SK-N-SH (cell line): ENCODE measurements at regions not wholly inside any gene's neighbourhood (a gene's known extent, or its start where the extent isn't known, plus 50 kb on each side); places are given as distances from the start of the nearest gene placed in this dataset.

ENCODE experiments used
- CTCF ChIA-PET: fragments of 300-600, 350-600 bp; formaldehyde crosslinking; extraction: SDS; loops from one replicate; lab custom pipeline; 2021; lab: Yijun Ruan, JAX
- POLR2A ChIA-PET: fragments of 350-600 bp; sonication (Branson Sonifier 250); formaldehyde crosslinking; extraction: SDS; loops from one replicate; lab custom pipeline; 2020; ENCODE audit warnings: antibody characterized with exemption, inconsistent platforms; lab: Yijun Ruan, JAX
- DNase-seq: peaks from one replicate; pipeline ENCODE4 v3.0.0; 2012
- H2AFZ ChIP-seq: fragments of 200-600 bp; sonication (generic); 2 replicates; pipeline ENCODE4 v1.8.1; 2016; ENCODE audit warnings: antibody characterized with exemption, mild to moderate bottlenecking, low read depth
- H3F3A ChIP-seq: fragments of 200-600 bp; sonication (generic); replicated peaks from 2 replicates; pipeline ENCODE3; 2016; ENCODE audit warnings: antibody characterized with exemption, mild to moderate bottlenecking; ENCODE audit not compliant: insufficient read depth
- H3K27ac ChIP-seq, 2 experiments: fragments of 200-500 bp in 1 of 2; fragments of 200-600 bp in 1 of 2; sonication (Bioruptor generic) in 1 of 2; sonication (generic), shearing (Covaris generic) in 1 of 2; 2 replicates each; pipeline versions ENCODE4 v1.5.1 to v1.6.1; 2014 to 2016; ENCODE audit warnings: low read depth in 2 of 2, inconsistent platforms in 1 of 2, low read length in 1 of 2, mild to moderate bottlenecking in 1 of 2, mixed read lengths in 1 of 2
- H3K27me3 ChIP-seq: fragments of 200-600 bp; sonication (generic), shearing (Covaris generic); 2 replicates; pipeline ENCODE4 v1.6.1; 2016; ENCODE audit warnings: mixed run types; ENCODE audit not compliant: insufficient read depth
- H3K36me3 ChIP-seq, 2 experiments: fragments of 200-500 bp in 1 of 2; fragments of 200-600 bp in 1 of 2; sonication (Bioruptor generic) in 1 of 2; sonication (generic) in 1 of 2; replicated peaks in 1 of 2; 2 replicates each; pipeline versions ENCODE3 to v1.5.1; 2014 to 2016; ENCODE audit warnings: low read length in 1 of 2, mild to moderate bottlenecking in 1 of 2; ENCODE audit not compliant: insufficient read depth in 2 of 2, control insufficient read depth in 1 of 2
- H3K4me1 ChIP-seq, 2 experiments: fragments of 200-500 bp in 1 of 2; fragments of 200-600 bp in 1 of 2; sonication (Bioruptor generic) in 1 of 2; sonication (generic), shearing (Covaris generic) in 1 of 2; 2 replicates each; pipeline versions ENCODE4 v1.5.1 to v1.6.1; 2014 to 2016; ENCODE audit warnings: low read depth in 1 of 2, low read length in 1 of 2, mixed run types in 1 of 2; ENCODE audit not compliant: insufficient read depth in 2 of 2, control insufficient read depth in 1 of 2
- H3K4me2 ChIP-seq: fragments of 200-600 bp; sonication (generic), shearing (Covaris generic); 2 replicates; pipeline ENCODE4 v1.6.1; 2017; ENCODE audit warnings: mixed run types
- H3K4me3 ChIP-seq, 2 experiments: fragments of 200-500 bp in 1 of 2; fragments of 200-600 bp in 1 of 2; sonication (Bioruptor generic) in 1 of 2; sonication (generic), shearing (Covaris generic) in 1 of 2; 2 replicates each; pipeline versions ENCODE4 v1.5.1 to v1.8.1; 2014 to 2016; ENCODE audit warnings: low read depth in 2 of 2, inconsistent platforms in 1 of 2, low read length in 1 of 2, mild to moderate bottlenecking in 1 of 2, mixed read lengths in 1 of 2, moderate library complexity in 1 of 2
- H3K79me2 ChIP-seq: fragments of 200-600 bp; sonication (generic); 2 replicates; pipeline ENCODE4 v1.8.1; 2017; ENCODE audit warnings: mild to moderate bottlenecking; ENCODE audit not compliant: insufficient read depth
- H3K9ac ChIP-seq: fragments of 200-600 bp; sonication (generic); 2 replicates; pipeline ENCODE4 v1.6.1; 2017; ENCODE audit warnings: mixed run types
- H3K9me2 ChIP-seq: fragments of 200-600 bp; sonication (generic); 2 replicates; pipeline ENCODE4 v1.6.1; 2017; ENCODE audit warnings: mixed run types
- H3K9me3 ChIP-seq: fragments of 200-600 bp; sonication (generic); 2 replicates; pipeline ENCODE4 v1.6.1; 2017; ENCODE audit warnings: mixed run types, mild to moderate bottlenecking, moderate library complexity
- H4K20me1 ChIP-seq: fragments of 200-600 bp; sonication (generic); 2 replicates; pipeline ENCODE4 v1.6.1; 2017; ENCODE audit warnings: mild to moderate bottlenecking, mixed run types; ENCODE audit not compliant: insufficient read depth
- CTCF ChIP-seq: fragments of 200-600 bp; sonication (generic); IDR thresholded peaks from 2 replicates; pipeline ENCODE4 v1.6.1; 2017; ENCODE audit warnings: antibody characterized with exemption, mild to moderate bottlenecking, moderate library complexity
- EZH2phosphoT487 ChIP-seq: fragments of 200-600 bp; sonication (generic); IDR thresholded peaks from 2 replicates; pipeline ENCODE4 v1.6.1; 2017; ENCODE audit warnings: low read depth, mixed run types, mild to moderate bottlenecking, antibody characterized with exemption, moderate library complexity, borderline replicate concordance
- FOXJ3 ChIP-seq: sonication (generic); formaldehyde crosslinking; IDR thresholded peaks from 2 replicates; pipeline ENCODE4 v1.5.1; 2020; ENCODE audit warnings: mild to moderate bottlenecking, missing genetic modification reagents
- FOXM1 ChIP-seq: IDR thresholded peaks from 2 replicates; pipeline ENCODE4 v1.4.0; 2012; ENCODE audit warnings: low read depth, mild to moderate bottlenecking
- GATA2 ChIP-seq: sonication (generic); formaldehyde crosslinking; IDR thresholded peaks from 2 replicates; pipeline ENCODE4 v1.5.0; 2020; ENCODE audit warnings: mild to moderate bottlenecking, missing genetic modification reagents
- IRF3 ChIP-seq: fragments of 150-350 bp; IDR thresholded peaks from 2 replicates; pipeline ENCODE4 v1.6.1; 2016; ENCODE audit warnings: mild to moderate bottlenecking, low read depth, low read length
- MAX ChIP-seq: IDR thresholded peaks from 2 replicates; pipeline ENCODE4 v1.4.0; 2012; ENCODE audit warnings: low read depth
- MXI1 ChIP-seq: IDR thresholded peaks from 2 replicates; pipeline ENCODE4 v1.6.1; 2012; ENCODE audit warnings: mild to moderate bottlenecking, low read depth, low read length, improper control_type of control experiment
- RAD21 ChIP-seq: IDR thresholded peaks from 2 replicates; pipeline ENCODE4 v1.6.1; 2012; ENCODE audit warnings: mild to moderate bottlenecking, low read length
- REST ChIP-seq: IDR thresholded peaks from 2 replicates; pipeline ENCODE4 v1.6.1; 2012; ENCODE audit warnings: mild to moderate bottlenecking, low read depth, low read length, moderate library complexity
- RXRA ChIP-seq: IDR thresholded peaks from 2 replicates; pipeline ENCODE4 v1.4.0; 2012; ENCODE audit warnings: low read depth, mild to moderate bottlenecking, borderline replicate concordance
- SIN3A ChIP-seq: IDR thresholded peaks from 2 replicates; pipeline ENCODE4 v1.6.1; 2012; ENCODE audit warnings: low read depth, mild to moderate bottlenecking, low read length, moderate library complexity, borderline replicate concordance
- SMC3 ChIP-seq: IDR thresholded peaks from 2 replicates; pipeline ENCODE4 v1.6.1; 2012; ENCODE audit warnings: low read depth, low read length, improper control_type of control experiment
- TAF1 ChIP-seq: IDR thresholded peaks from 2 replicates; pipeline ENCODE4 v1.6.1; 2012; ENCODE audit warnings: low read depth, mild to moderate bottlenecking, low read length, moderate library complexity, borderline replicate concordance
- ZBTB33 ChIP-seq: IDR thresholded peaks from 2 replicates; pipeline ENCODE4 v1.4.0; 2012; ENCODE audit warnings: low read depth, borderline replicate concordance
- WGBS: methylation state at CpG from one replicate; pipeline ENCODE4 v1.1.6; 2017; ENCODE audit warnings: low lambda C conversion rate; 5-methylcytosine and 5-hydroxymethylcytosine counted together

GRCh38 chr22:47437110-47437509 lies 674.7 kb downstream of the TBC1D22A start:
- Histone ChIP-seq H3K9ac (no peak overlapping the region), H3K4me2 (no peak overlapping the region), H3K27me3 (no peaks in the 10 kb centered on the region), H3F3A (no peaks in the 10 kb centered on the region)
- no peak for TF ChIP-seq SIN3A
- TF ChIP-seq TAF1 = no peak
- no peak for TF ChIP-seq GATA2 (CRISPR knock-in tag)
- no peak for TF ChIP-seq REST
- TF ChIP-seq RAD21 = no peak
- TF ChIP-seq CTCF = no peak
- no peak for TF ChIP-seq MAX
- TF ChIP-seq MXI1 = no peak
- TF ChIP-seq ZBTB33 = no peak
- no peak for TF ChIP-seq RXRA
- no peak for TF ChIP-seq IRF3
- no peak for TF ChIP-seq FOXM1
- TF ChIP-seq SMC3 = no peak
- no peak for TF ChIP-seq EZH2phosphoT487
- no peak for TF ChIP-seq FOXJ3 (CRISPR knock-in tag)
- TF ChIP-seq, all 33 proteins: peak for 0
- no peaks in the 10 kb centered on the region for H3K4me1 ChIP-seq
- H3K9me2 ChIP-seq = no peaks in the 10 kb centered on the region
- no peak overlapping the region for H3K27ac ChIP-seq
- no peaks in the 10 kb centered on the region for H3K9me3 ChIP-seq
- 13% methylated on average over 2 of the region's 2 CpGs for WGBS
- no peak for DNase-seq
- POLR2A ChIA-PET = no interaction called here
- H3K36me3 ChIP-seq = no peaks in the 10 kb centered on the region
- H3K4me3 ChIP-seq = no peak overlapping the region
- no peaks in the 10 kb centered on the region for H3K79me2 ChIP-seq
- no peaks in the 10 kb centered on the region for H4K20me1 ChIP-seq
- CTCF ChIA-PET = no interaction called here
- H2AFZ ChIP-seq = no peak overlapping the region
